KBM-7 (cell line): ENCODE measurements at regions not wholly inside any gene's neighbourhood (a gene's known extent, or its start where the extent isn't known, plus 50 kb on each side); places are given as distances from the start of the nearest gene placed in this dataset.

Source experiments
- DNase-seq: peaks from one replicate; pipeline ENCODE4 v3.0.0-alpha.2; 2015
- in situ Hi-C: fragments of 300-500 bp; cut with MboI; formaldehyde crosslinking; loops from 2 replicates; pipeline ENCODE4 v1.14.3; 2020; ENCODE audit warnings: low sequenced_read_pairs, low pct_unique_long_range_greater_than_20kb, mixed read lengths

- in situ Hi-C loops, result no loop called here
- DNase-seq, result no peak
These were observed 222.4 kb downstream of the UQCRFS1 start for GRCh38 chr19:28990522-28990921.

GRCh38 chr19:28989739-28990138 lies 223.2 kb downstream of the UQCRFS1 start:
- DNase-seq, result no peak
- in situ Hi-C loops, result no loop called here

- DNase-seq, result no peak
- in situ Hi-C loops, result no loop called here
These were observed 224.9 kb downstream of the UQCRFS1 start for GRCh38 chr19:28988066-28988465.

GRCh38 chr19:28987177-28987576 lies 225.8 kb downstream of the UQCRFS1 start:
- in situ Hi-C loops, result no loop called here
- no peak for DNase-seq

- DNase-seq, result no peak
- in situ Hi-C loops, result no loop called here
These were observed 227.8 kb downstream of the UQCRFS1 start for GRCh38 chr19:28985201-28985600.

GRCh38 chr19:28984315-28984714 lies 228.6 kb downstream of the UQCRFS1 start:
- in situ Hi-C loops, result no loop called here
- no peak for DNase-seq

GRCh38 chr19:28983430-28983829 lies 229.5 kb downstream of the UQCRFS1 start:
- in situ Hi-C loops, result no loop called here
- no peak for DNase-seq

GRCh38 chr19:28981994-28982393 lies 231.0 kb downstream of the UQCRFS1 start:
- in situ Hi-C loops, result no loop called here

GRCh38 chr19:28981518-28981917 lies 231.4 kb downstream of the UQCRFS1 start:
- in situ Hi-C loops, result no loop called here
- no peak for DNase-seq

More at GRCh38 chr19:28981994-28982393, 231.0 kb downstream of the UQCRFS1 start:
- no peak for DNase-seq

GRCh38 chr19:28980236-28980868 lies 232.6 kb downstream of the UQCRFS1 start:
- DNase-seq, result no peak
- in situ Hi-C loops, result no loop called here

- DNase-seq, result no peak
- in situ Hi-C loops, result no loop called here
These were observed 235.1 kb downstream of the UQCRFS1 start for GRCh38 chr19:28977826-28978225.

- DNase-seq, result no peak
- in situ Hi-C loops, result no loop called here
These were observed 240.7 kb downstream of the UQCRFS1 start for GRCh38 chr19:28972058-28972852.

- DNase-seq, result no peak
- in situ Hi-C loops, result no loop called here
These were observed 241.4 kb downstream of the UQCRFS1 start for GRCh38 chr19:28971513-28971912.

- in situ Hi-C loops, result no loop called here
- DNase-seq, result no peak
These were observed 241.9 kb downstream of the UQCRFS1 start for GRCh38 chr19:28971049-28971448.

- DNase-seq, result no peak
- in situ Hi-C loops, result no loop called here
These were observed 244.2 kb downstream of the UQCRFS1 start for GRCh38 chr19:28968721-28969120.

GRCh38 chr19:28966737-28967399 lies 246.1 kb downstream of the UQCRFS1 start:
- in situ Hi-C loops, result no loop called here
- no peak for DNase-seq

- in situ Hi-C loops, result no loop called here
- no peak for DNase-seq
These were observed 248.5 kb downstream of the UQCRFS1 start for GRCh38 chr19:28964500-28964899.

- in situ Hi-C loops, result no loop called here
These were observed 249.3 kb downstream of the UQCRFS1 start for GRCh38 chr19:28963486-28964250.

GRCh38 chr19:28961772-28962500 lies 251.0 kb downstream of the UQCRFS1 start:
- in situ Hi-C loops, result no loop called here
- no peak for DNase-seq

More at GRCh38 chr19:28963486-28964250, 249.3 kb downstream of the UQCRFS1 start:
- no peak for DNase-seq
